NCI-H1105 treated with DMSO at 0.1 percent for 48 hours (cell line): ENCODE measurements at regions not wholly inside any gene's neighbourhood (a gene's known extent, or its start where the extent isn't known, plus 50 kb on each side); places are given as distances from the start of the nearest gene placed in this dataset.
"Not testable (repeated sequence)": the region's sequence is repeated elsewhere in the genome, so short reads cannot be mapped to it uniquely, and the experiment has no call there.

Experiments used
- DNase-seq: peaks from one replicate; lab custom pipeline; 2025; lab: John Stamatoyannopoulos, UW

DNA sequence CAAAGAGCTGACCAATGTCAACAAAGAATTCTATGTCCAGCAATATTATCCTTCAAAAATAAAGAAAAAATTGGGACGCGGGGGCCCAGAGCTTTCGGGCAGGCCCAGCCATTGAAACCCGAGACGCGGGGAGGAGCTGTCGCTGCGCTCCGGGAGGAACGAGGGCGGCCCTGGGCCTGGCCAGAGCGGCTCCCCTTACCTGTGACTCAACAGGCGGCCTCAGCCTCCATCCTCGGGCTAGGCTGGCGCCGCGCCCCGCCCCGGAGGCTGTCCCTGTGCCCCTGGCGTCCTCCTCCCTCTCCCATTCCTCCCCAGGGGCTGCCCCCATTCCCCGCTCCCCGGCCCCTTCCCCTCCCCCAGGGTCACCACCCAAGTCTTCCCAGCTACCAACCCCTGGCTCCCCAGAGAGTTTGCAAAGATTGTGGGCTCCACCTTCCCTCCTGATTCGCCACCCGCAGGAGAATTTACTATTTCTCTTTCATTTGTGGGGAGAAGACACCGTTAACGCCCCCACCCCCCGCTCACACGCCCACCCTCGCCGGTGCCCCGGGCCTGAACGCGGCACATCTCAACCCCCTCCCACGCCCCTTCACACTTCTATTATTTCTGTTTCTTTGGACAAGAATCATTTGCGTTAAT, 127.9 kb downstream of the ARRDC4 start:
- not testable (repeated sequence) for DNase-seq

GRCh38 chr15:98089352-98089751, 128.8 kb downstream of the ARRDC4 start:
- not testable (repeated sequence) for DNase-seq

DNA sequence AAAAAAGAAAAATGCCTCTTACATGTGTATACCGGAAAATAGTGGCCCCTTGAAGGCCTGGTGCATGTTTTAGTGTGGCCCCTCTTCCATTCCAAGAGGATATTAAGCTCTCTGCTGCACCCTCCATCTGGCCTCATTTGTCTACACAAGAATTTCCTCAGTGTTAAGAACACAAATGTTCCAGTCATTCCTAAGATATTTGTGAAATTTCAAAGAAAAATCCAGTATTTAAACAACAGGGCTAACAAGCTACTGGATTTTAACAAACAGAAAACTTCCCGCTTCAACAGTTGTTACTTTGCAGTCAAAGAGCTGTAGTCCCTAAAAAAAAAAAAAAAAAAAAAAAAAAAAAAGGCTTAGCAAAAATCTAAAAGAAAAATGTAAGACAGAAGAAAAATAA, 137.5 kb downstream of the ARRDC4 start:
- DNase-seq, result not testable (repeated sequence)

DNA sequence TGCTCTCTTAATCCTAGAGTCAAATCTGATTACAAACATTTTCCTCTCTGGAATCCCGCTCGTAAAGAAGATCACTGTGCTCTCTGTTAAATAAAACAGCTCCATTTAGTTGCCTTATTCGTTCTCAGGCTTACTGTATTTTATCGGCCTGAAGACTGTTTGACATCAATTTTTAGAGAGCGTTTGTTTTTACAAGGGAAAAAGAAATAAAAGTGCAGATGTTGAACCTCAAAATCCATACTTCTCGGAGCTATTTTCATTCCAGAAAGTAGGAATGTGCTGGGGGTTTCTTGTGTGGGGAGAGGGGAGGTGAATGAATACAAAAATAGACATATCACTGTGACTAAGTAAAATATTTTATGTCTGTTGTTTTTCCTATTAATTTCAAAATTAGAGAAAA, 140.1 kb downstream of the ARRDC4 start:
- DNase-seq, result not testable (repeated sequence)

GRCh38 chr15:98103570-98103969, 143.1 kb downstream of the ARRDC4 start:
- DNase-seq, result no peak

- not testable (repeated sequence) for DNase-seq
These were observed 144.1 kb downstream of the ARRDC4 start for GRCh38 chr15:98104386-98105151.

DNA sequence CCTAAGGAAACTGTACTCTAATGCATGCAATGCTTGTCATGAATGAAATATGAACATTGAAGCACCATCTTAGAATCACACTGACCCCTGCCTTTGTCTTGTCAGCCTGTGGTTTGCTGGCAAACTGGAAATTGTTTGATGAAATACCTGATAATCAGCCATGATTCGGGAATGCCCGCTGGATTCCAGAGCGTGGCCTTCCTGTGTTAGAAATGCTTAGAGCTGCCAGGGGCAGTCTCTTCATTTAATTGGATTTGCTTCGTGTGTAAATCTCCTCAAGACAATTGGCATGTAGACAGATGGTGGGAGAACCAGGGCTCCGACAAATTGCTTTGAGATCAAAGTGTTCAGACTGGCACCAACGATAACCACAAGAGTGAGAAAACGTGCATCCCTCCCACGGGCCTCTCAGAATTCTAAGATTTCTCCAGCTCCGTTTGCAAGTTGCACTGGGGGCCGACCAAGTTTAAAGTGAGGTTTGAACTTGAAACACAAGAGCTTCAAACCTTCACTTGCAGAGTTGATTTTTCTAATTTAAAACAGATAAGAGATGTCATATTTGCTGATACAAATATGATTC, 146.2 kb downstream of the ARRDC4 start:
- not testable (repeated sequence) for DNase-seq

DNA sequence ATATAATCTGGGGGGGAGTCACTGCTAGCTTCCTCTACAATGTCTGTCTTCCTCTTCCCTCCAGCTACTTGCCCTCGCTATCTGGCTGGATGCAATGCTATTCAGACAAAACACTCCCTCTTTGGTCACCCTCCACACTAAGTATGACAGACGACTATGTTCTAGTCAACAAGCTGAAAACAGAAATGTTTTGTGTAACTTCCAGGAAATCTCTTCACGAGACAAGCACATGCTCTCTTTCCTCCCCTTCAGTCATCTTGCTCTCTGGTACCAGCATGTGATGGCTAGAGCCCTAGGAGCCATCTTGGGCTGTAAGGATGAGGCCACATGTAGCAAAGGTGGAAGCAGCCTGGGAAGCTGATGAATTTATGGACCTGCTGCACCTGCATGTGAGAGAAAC, 151.3 kb downstream of the ARRDC4 start:
- no peak for DNase-seq

- DNase-seq, result no peak
These were observed 152.8 kb downstream of the ARRDC4 start for GRCh38 chr15:98113327-98113726.

DNA sequence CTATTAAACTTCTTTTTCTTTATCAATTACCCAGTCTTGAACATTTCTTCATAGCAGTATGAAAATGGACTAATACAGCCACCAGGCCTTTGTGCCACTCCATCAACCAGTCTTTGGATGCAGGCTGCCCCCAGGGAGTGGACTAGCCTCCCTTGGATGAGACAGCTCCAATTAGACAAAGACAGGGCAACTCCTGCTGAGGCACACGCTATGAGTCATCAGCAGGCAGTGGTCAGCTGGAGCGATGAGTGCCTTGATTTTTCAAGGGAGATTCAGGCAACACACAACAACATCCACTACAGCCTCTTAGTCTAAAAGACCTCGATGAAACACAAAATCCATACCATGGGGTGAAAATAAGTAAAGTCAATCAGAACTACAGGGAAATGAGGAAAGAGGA, 160.1 kb downstream of the ARRDC4 start:
- no peak for DNase-seq

- no peak for DNase-seq
These were observed 161.0 kb downstream of the ARRDC4 start for GRCh38 chr15:98121536-98121935.

- no peak for DNase-seq
These were observed 161.5 kb downstream of the ARRDC4 start for GRCh38 chr15:98121957-98122356.

DNA sequence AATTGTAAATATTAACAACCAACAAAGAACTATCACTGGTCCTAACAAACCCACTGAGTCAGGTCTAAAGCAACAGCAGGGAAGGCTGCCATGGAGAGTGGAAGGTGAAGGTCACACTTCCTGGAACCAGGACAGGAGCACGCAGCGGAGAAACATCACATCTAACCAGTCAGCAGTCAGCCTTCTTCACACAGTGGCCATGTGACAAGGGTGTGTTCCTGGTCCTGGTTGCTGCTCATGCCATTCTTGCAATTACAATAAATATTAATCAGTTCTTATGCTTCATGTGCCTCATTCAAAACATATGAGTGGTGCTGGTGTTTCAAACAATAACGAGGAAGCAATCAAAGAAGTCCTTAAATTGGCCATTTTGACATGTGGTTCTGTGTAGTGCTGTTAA, 162.8 kb downstream of the ARRDC4 start:
- no peak for DNase-seq

DNA sequence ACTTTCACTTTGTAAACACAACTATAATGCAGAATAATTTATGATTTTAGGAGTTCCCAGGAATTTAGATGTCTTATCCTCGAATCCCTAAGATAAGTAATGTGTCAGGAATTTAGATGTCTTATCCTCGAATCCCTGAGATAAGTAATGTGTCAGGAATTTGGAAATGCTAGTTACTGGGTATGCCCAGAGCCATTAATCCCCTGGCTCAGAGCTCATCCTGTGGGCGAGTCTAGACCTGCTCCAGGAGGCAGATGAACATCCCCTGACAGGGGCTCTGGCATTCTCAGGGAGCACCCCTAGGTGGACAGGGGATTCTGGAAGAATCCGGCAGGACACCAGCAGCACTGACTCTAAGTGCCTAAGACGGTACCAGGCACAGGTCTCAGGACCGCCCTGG, 163.3 kb downstream of the ARRDC4 start:
- DNase-seq, result no peak

DNA sequence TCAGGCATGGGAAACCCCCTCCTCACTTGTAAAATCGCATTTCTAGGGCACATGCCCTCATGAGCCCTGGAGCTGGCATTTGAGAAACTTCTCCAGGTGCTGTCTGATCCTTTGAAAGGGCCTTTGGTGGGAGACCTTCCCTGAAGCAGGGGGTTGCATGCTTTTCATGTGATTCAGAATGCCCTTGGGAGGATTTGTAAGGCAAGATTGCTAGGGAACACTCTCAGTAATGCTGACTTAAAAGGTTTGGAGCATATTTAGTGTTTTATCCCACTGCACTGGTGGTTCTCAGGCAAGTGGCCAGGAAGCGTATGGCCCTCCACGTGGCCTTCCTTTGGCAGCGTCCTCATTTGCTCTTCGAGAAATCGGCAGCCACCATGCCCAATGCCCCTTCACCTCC, 164.1 kb downstream of the ARRDC4 start:
- no peak for DNase-seq

DNA sequence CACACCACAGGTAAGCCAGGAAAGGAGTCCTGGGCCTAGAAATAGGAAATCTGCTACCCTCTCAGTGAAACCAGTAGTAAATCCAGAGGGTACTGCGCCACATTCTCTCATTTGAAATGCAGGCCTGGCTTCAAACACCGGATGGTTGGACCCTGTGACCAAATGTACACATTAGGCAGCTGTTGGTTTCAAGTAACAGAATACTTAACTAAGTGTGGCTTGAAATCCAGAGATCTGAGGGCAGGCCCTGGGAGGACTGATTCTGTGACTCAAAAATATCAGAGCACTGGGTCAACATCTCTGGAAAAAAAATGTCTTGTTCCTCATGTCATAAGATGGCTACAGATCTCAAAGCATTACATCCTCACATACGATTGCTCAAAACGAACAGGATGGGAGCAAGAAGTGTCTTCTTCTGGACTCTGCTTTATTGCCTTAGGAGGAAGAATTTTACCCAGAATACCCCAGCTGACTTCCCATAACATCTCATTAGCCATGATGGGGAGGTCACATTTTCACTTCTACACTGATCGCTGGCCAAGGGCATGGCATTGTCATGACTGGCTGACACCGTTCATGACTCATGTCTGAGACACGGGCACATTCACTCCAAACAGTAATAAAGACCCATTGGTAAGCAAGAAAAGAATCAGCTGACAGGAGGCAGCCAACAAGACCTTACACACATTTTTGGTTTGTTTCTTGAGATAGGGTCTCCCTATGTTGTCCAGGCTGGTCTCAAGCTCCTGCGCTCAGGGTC, 166.0 kb downstream of the ARRDC4 start:
- no peak for DNase-seq

DNA sequence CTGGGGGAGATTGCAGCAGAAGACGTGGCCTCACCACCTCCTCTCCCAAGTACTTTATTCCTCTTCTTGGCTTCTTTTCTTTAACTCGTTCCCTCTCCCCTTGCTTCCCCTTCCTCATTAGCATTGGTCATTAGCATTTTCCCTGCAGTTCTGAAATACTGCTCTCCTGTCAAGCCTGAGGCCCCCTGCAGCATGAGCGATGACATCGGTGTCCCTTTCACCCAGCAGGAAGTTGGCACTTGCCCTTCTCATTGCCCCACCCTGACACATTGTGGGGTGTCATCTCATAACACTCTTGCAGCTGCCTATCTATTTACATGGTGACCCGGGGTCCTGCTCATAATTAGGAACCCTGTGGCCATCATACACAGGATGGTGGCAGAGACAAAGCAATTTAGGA, 167.1 kb downstream of the ARRDC4 start:
- no peak for DNase-seq

DNA sequence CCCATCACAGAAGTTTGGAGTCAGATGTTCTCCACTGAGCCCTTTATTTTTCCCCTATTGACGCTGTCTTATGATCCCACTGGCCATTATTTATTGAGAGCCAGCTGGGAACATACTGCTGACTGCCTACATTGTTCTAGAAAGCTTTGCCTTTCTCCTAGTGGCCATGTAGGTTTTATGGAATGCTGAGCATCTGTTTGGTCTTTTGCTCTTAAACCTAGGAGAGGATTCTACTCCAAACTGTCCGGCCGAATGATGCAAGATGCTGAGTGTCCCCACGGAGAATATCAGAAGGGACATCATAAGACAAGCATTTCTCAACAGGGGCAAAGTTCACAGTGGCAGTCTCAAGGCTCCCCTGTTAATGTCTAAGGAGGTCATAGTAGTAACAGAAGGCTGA, 171.4 kb downstream of the ARRDC4 start:
- DNase-seq, result no peak

- no peak for DNase-seq
These were observed 174.4 kb downstream of the ARRDC4 start for GRCh38 chr15:98134905-98135304.

DNA sequence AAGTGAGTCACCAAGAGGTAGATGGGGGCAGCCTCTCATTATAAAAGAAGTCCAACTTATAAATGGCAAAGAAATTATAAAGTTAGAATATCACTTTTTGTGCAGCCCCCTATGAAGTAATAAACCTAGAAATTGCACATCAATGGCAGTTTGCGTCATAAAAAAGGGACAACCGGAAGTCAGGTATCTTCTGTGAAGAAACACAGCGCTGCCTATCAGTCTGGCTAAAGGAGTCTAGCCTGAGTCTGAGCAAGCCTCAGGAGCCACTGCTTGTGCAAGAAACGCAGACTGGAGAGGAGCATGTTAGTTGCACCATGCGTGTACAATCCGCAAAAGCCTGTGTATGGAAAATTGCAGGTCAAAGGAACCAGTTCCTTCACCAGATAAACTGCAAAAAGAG, 178.4 kb downstream of the ARRDC4 start:
- DNase-seq, result no peak

GRCh38 chr15:98139337-98139736, 178.8 kb downstream of the ARRDC4 start:
- no peak for DNase-seq

DNA sequence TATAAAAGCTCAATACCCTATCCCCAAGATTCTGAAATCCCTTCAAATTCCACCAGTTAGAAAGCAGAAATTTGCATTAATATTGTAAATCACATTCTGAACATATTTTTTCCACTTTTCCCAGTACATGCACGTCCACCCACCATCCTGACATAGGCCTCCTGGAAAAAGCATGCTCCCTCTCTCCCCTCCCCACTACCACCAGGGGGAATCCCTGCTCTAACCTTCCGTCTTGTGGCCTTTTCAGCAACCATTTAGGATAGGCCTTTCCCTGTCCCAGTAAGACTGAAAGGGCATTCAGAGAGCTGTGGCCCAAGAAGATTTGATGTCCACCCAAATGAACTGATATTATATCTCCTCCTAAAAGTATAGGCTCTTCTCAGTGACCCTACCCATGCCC, 182.1 kb downstream of the ARRDC4 start:
- DNase-seq, result no peak

DNA sequence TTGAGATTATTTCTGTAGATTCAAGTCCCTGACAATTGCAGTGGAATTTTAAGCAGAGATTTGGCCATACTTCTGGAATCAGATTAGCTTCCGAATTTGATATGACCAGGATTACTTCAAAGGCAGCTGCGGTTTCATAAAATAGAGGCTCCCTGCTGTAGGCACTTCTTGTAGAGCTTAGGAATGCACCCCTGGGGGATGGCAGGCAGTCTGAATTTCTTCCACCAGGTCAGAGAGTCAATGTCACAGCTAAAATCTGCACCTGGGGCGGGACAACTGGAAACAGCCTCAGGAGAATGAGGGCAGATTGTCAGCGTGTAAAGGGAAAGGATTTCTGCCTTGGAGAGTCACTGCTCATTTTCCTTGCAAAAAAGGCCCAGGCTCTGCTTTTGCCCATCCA, 182.6 kb downstream of the ARRDC4 start:
- no peak for DNase-seq
